GM12878 (cell line): ENCODE measurements at regions not wholly inside any gene's neighbourhood (a gene's known extent, or its start where the extent isn't known, plus 50 kb on each side); places are given as distances from the start of the nearest gene placed in this dataset.

ENCODE experiments used
- ATF7 ChIP-seq: fragments of 450-650 bp; IDR thresholded peaks from 2 replicates; pipeline ENCODE4 v1.6.1; 2016; ENCODE audit warnings: low read depth, mild to moderate bottlenecking
- BACH1 ChIP-seq: fragments of 450-650 bp; IDR thresholded peaks from 2 replicates; pipeline ENCODE4 v1.6.1; 2017; ENCODE audit warnings: mild to moderate bottlenecking, borderline replicate concordance
- CREB1 ChIP-seq: IDR thresholded peaks from 2 replicates; pipeline ENCODE4 v1.6.1; 2012; ENCODE audit warnings: low read depth, mild to moderate bottlenecking, inconsistent platforms
- IKZF1 ChIP-seq: fragments of 450-650 bp; conservative IDR thresholded peaks from 2 replicates; pipeline ENCODE4 v1.6.1; 2017; ENCODE audit warnings: antibody characterized with exemption, mild to moderate bottlenecking
- JUND ChIP-seq: IDR thresholded peaks from 2 replicates; pipeline ENCODE4 v1.6.1; 2012; ENCODE audit warnings: low read depth, mild to moderate bottlenecking, low read length, improper control_type of control experiment, moderate library complexity
- NFYB ChIP-seq: IDR thresholded peaks from 2 replicates; pipeline ENCODE4 v1.6.1; 2011; ENCODE audit warnings: low read depth, mild to moderate bottlenecking, low read length, improper control_type of control experiment, moderate library complexity; ENCODE audit not compliant: insufficient read depth
- NR2C2 ChIP-seq: IDR thresholded peaks from 2 replicates; pipeline ENCODE4 v1.6.1; 2011; ENCODE audit warnings: borderline replicate concordance, low read depth; ENCODE audit not compliant: control insufficient read depth, insufficient read length
- POLR2AphosphoS5 ChIP-seq: IDR thresholded peaks from 2 replicates; pipeline ENCODE4 v1.6.1; 2011; ENCODE audit warnings: mild to moderate bottlenecking, low read length, inconsistent platforms
- RFX5 ChIP-seq: IDR thresholded peaks from 2 replicates; pipeline ENCODE4 v1.6.1; 2011; ENCODE audit warnings: low read depth, low read length, improper control_type of control experiment
- SRF ChIP-seq, 2 experiments: IDR thresholded peaks; 2 replicates each; pipeline ENCODE4 v1.6.1; 2011; ENCODE audit warnings: low read depth in 2 of 2, low read length in 2 of 2, mild to moderate bottlenecking in 1 of 2, moderate library complexity in 1 of 2
- TAF1 ChIP-seq: IDR thresholded peaks from 2 replicates; pipeline ENCODE4 v1.6.1; 2011; ENCODE audit warnings: mild to moderate bottlenecking, low read depth, low read length, borderline replicate concordance
- USF2 ChIP-seq: IDR thresholded peaks from 2 replicates; pipeline ENCODE4 v1.6.1; 2011; ENCODE audit warnings: low read depth, low read length, improper control_type of control experiment, borderline replicate concordance
- ZBTB11 ChIP-seq: fragments of 450-650 bp; formaldehyde crosslinking; IDR thresholded peaks from 2 replicates; pipeline ENCODE4 v1.5.0; 2022; ENCODE audit warnings: mild to moderate bottlenecking, missing genetic modification characterization
- ZNF274 ChIP-seq: IDR thresholded peaks from one replicate; pipeline ENCODE4 v1.8.0; 2011; ENCODE audit not compliant: insufficient read length, insufficient read depth

- TF ChIP-seq ATF7: no peak
- TF ChIP-seq TAF1: no peak
- no peak for TF ChIP-seq NFYB
- no peak for TF ChIP-seq IKZF1
- no peak for TF ChIP-seq CREB1
- no peak for TF ChIP-seq BACH1
- TF ChIP-seq POLR2AphosphoS5: no peak
- no peak for TF ChIP-seq ZNF274
- TF ChIP-seq SRF (IDR thresholded peaks at IDR 0.05; ENCODE audit: low read depth in 2 of 2, low read length in 2 of 2): no peak
- no peak for TF ChIP-seq USF2
- TF ChIP-seq NR2C2: no peak
- no peak for TF ChIP-seq ZBTB11 (CRISPR knock-in tag)
- TF ChIP-seq RFX5: no peak
- no peak for TF ChIP-seq JUND
Measured at GRCh38 chr7:49091519-49091918, 167.2 kb downstream of the CDC14C start.
